ENCODE measurements at regions not wholly inside any gene's neighbourhood (a gene's known extent, or its start where the extent isn't known, plus 50 kb on each side); places are given as distances from the start of the nearest gene placed in this dataset.
"Not testable (repeated sequence)": the region's sequence is repeated elsewhere in the genome, so short reads cannot be mapped to it uniquely, and the experiment has no call there.

- DNase-seq (ENCODE audit: low spot score) = no peak
Observed at GRCh38 chr9:22840641-22841040, 394.0 kb downstream of the DMRTA1 start.

- not testable (repeated sequence) for DNase-seq (ENCODE audit: low spot score)
Observed at GRCh38 chr9:22845243-22845642, 398.6 kb downstream of the DMRTA1 start.

- DNase-seq (ENCODE audit: low spot score) = no peak
Observed at GRCh38 chr9:22855980-22856379, 409.4 kb downstream of the DMRTA1 start.

GRCh38 chr9:22857316-22857715 is 410.7 kb downstream of the DMRTA1 start:
- DNase-seq (ENCODE audit: low spot score) = no peak

GRCh38 chr9:22863106-22863505 is 416.5 kb downstream of the DMRTA1 start:
- DNase-seq (ENCODE audit: low spot score) = no peak

- DNase-seq (ENCODE audit: low spot score) = no peak
Observed at GRCh38 chr9:22863736-22864135, 417.1 kb downstream of the DMRTA1 start.

- no peak for DNase-seq (ENCODE audit: low spot score)
Observed at GRCh38 chr9:22893196-22893843, 446.7 kb downstream of the DMRTA1 start.

GRCh38 chr9:22898591-22898990 is 452.0 kb downstream of the DMRTA1 start:
- DNase-seq (ENCODE audit: low spot score) = no peak

GRCh38 chr9:22911632-22912031 is 465.0 kb downstream of the DMRTA1 start:
- no peak for DNase-seq (ENCODE audit: low spot score)

GRCh38 chr9:22913026-22913425 is 466.4 kb downstream of the DMRTA1 start:
- no peak for DNase-seq (ENCODE audit: low spot score)

- DNase-seq (ENCODE audit: low spot score) = no peak
Observed at GRCh38 chr9:22913518-22913917, 466.9 kb downstream of the DMRTA1 start.

GRCh38 chr9:22916148-22916547 is 469.5 kb downstream of the DMRTA1 start:
- no peak for DNase-seq (ENCODE audit: low spot score)

- no peak for DNase-seq (ENCODE audit: low spot score)
Observed at GRCh38 chr9:22919423-22919822, 472.8 kb downstream of the DMRTA1 start.

GRCh38 chr9:22921742-22922141 is 475.1 kb downstream of the DMRTA1 start:
- no peak for DNase-seq (ENCODE audit: low spot score)

GRCh38 chr9:22922222-22922621 is 475.6 kb downstream of the DMRTA1 start:
- DNase-seq (ENCODE audit: low spot score) = no peak

- no peak for DNase-seq (ENCODE audit: low spot score)
Observed at GRCh38 chr9:22954550-22954949, 507.9 kb downstream of the DMRTA1 start.

GRCh38 chr9:22954964-22955363 is 508.3 kb downstream of the DMRTA1 start:
- no peak for DNase-seq (ENCODE audit: low spot score)

GRCh38 chr9:22969350-22969979 is 522.8 kb downstream of the DMRTA1 start:
- DNase-seq (ENCODE audit: low spot score) = no peak

- DNase-seq (ENCODE audit: low spot score) = no peak
Observed at GRCh38 chr9:22970434-22970975, 523.9 kb downstream of the DMRTA1 start.

GRCh38 chr9:22975951-22976350 is 529.3 kb downstream of the DMRTA1 start:
- DNase-seq (ENCODE audit: low spot score) = no peak

- peak; percentile 10 for DNase-seq (ENCODE audit: low spot score)
Observed at GRCh38 chr9:22976454-22976853, 529.8 kb downstream of the DMRTA1 start.

GRCh38 chr9:22980429-22980828 is 533.8 kb downstream of the DMRTA1 start:
- DNase-seq (ENCODE audit: low spot score) = not testable (repeated sequence)

GRCh38 chr9:22986556-22986955 is 539.9 kb downstream of the DMRTA1 start:
- DNase-seq (ENCODE audit: low spot score) = no peak

GRCh38 chr9:22990349-22990748 is 543.7 kb downstream of the DMRTA1 start:
- no peak for DNase-seq (ENCODE audit: low spot score)

Data from hepatic stellate cell (primary cell).